ENCODE measurements at regions not wholly inside any gene's neighbourhood (a gene's known extent, or its start where the extent isn't known, plus 50 kb on each side); places are given as distances from the start of the nearest gene placed in this dataset.

DNA sequence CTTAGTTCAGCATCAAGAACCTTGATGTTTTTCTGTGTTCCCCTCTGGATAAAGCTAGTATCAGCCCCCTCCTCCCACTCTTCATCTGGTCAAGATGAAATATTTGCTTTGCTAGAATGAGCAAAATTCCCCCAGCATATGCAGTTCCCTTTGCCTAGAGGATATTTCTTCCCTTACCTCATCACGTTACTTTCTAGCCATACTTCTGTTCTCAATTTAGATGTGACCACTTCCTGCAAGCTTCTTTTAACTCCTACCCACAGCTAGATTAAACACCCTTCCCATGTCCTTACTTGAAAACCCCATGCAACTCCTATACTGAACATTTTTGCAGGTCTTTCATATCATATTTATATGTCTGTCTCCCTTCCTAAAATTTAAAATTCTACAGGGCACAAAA lies 178.9 kb upstream of the TUSC1 start:
- no peak for TF ChIP-seq CTCF (IDR thresholded peaks at IDR 0.05)
- TF ChIP-seq MAX (CRISPR knock-in tag; IDR thresholded peaks at IDR 0.05): no peak
- TF ChIP-seq, protein P1, sequence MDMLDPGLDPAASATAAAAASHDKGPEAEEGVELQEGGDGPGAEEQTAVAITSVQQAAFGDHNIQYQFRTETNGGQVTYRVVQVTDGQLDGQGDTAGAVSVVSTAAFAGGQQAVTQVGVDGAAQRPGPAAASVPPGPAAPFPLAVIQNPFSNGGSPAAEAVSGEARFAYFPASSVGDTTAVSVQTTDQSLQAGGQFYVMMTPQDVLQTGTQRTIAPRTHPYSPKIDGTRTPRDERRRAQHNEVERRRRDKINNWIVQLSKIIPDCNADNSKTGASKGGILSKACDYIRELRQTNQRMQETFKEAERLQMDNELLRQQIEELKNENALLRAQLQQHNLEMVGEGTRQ (CRISPR knock-in tag; IDR thresholded peaks at IDR 0.05): no peak
- TF ChIP-seq CREB1 (CRISPR knock-in tag; IDR thresholded peaks at IDR 0.05): no peak
- no peak for TF ChIP-seq FOXK1 (CRISPR knock-in tag; IDR thresholded peaks at IDR 0.05)
- TF ChIP-seq RELA (CRISPR knock-in tag; IDR thresholded peaks at IDR 0.05; ENCODE audit: borderline replicate concordance): no peak
- TF ChIP-seq E2F4 (CRISPR knock-in tag; IDR thresholded peaks at IDR 0.05; ENCODE audit: borderline replicate concordance, low read depth): no peak
